SW 1271 (cell line): ENCODE measurements at regions not wholly inside any gene's neighbourhood (a gene's known extent, or its start where the extent isn't known, plus 50 kb on each side); places are given as distances from the start of the nearest gene placed in this dataset.

ENCODE experiments used
- DNase-seq, 2 experiments: peaks; one replicate each; lab custom pipeline; 2025; lab: John Stamatoyannopoulos, UW

DNA sequence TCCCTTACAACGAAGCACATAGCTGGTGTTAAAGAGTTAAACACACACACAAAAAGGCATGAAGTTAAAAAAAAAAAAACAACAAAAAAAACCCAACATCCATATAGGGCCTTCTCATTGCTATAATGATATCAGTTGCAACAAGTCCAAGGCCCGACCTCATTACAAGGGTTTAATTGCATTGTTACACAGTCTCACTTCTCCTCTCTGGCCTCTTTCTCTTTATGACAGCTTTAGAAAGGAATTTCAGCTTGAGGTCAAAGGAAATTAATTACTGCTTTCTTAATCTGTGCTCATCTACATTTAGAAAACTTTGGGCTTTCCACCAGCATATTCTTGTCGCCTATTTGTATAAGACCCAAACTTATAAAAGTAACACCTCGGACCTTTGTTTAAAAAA, 342.1 kb downstream of the NR2F2 start:
- DNase-seq = no peak

DNA sequence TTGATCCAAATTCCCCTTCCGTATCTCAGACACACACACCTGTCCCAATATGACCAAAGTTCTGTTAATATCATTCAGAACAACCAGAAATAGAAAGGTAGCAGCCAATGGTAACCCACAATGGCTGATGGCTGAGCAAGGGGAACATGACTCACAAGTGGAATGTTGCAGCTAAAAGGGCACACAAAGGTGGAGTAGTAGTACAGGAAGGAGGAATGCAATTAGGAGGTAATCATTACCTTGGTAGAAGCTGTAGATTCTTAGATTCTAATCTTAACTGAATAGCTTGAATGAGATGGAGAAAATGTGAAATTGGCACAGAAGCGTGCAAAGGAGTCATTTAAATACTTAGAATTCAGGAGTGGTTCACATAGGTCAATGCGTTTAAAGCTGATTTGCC, 347.9 kb downstream of the NR2F2 start:
- DNase-seq = no peak

- DNase-seq = no peak
Observed at GRCh38 chr15:96687388-96688107, 357.0 kb downstream of the NR2F2 start.

DNA sequence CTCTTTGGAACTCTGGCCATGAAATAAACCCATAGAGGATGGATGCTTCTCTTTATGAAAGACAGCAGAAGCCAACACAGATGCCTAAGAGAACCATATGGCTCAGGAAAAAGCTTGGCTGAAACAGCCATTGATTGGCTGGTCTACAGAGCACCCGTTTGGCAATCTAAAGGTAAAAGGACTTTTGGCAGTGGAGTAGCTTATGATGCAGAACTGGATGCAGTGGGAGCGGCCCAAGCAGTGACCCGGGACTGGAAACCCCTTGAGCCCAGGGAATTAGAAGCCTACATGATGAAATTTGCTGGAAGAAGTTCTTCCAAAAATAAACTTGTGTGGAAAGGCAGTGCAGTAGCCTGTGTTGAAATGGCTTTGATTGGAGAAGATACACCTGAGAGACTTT, 360.2 kb downstream of the NR2F2 start:
- no peak for DNase-seq

DNA sequence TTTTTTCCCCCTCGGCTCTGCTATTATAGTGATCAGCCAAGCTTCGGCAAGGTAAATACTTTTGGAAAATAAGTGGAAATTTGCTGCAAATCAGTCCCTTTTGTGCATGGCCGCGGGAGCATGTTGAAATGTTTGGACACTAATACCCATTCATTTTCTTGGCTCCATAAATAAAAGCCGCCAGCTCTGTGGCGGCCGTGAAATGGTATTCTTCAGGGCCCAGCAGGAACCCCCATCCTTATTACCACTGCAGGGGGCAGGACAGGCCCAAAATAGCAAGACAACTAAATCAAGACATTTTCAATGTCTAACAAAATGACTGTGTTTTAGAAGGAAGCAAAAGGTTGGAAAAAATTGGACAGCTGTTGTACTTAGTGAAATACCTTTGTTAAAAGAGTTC, 362.3 kb downstream of the NR2F2 start:
- DNase-seq = no peak

DNA sequence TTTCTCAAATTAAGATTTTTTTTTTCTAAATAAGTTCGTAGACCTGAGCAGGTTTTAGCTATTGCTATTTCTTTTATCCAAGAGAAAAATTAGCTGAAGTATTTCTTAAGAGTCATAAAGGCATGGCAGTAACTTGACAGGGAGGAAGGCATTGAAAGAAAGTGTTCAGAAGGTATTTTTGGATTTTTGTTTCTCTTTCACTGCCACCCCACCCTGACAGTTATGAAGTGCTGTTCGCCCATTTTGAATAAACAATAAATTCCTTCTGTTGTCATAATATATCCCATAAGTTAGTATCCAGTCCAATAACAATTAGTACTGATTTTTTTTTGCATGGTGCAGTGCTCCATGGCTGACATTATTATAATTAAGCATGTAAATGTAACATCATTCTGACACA, 363.0 kb downstream of the NR2F2 start:
- no peak for DNase-seq

DNA sequence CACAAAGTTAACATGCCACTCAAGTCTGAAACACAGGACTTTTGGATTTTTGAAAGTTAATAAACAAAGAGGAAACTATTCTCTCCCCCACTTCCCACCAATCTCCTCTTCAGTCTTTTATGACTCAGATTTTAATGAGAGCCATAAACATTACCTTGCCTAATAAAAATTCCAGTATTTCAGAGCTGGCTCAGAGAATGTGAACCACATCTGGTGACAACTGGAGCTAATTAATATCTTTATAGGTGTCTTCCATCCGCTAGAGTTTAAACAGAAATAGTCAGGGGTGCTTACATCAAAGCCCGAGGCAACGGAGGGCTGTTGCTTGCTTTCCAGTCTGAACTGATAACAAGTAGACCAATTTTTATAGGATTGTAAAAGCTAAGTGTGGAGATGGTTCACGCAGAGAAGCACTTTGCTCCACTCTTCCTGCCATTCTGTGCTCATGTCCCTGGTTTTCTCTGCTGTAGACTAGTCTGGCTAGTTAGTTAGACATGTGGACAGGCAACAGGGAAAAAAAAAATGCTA, 363.6 kb downstream of the NR2F2 start:
- DNase-seq = no peak

- DNase-seq = no peak
Observed at GRCh38 chr15:96695426-96695825, 364.9 kb downstream of the NR2F2 start.

DNA sequence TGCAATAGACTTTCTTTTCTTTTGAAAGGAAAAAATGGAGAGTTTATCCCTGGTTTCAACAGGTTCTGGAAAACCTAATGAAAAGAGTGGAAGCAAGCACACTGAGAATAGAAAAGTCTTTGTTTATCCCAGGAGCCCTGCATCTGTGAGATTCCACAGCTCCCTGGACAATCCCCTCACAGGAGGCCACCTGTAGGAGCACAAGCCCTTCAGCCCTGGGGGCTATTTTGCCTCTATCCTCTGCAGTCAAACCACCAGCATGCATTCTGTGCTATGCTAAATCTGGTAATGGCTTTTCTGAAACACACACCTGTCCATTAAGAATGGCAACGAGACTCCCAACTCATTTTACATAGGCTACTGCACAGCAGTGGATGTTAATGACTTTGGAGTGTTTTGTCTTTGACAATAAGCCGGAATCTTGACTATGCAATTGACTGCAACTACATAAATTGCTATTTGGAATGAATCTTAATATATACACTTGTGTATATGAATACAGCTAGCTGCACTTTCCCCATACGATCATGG, 369.4 kb downstream of the NR2F2 start:
- no peak for DNase-seq

DNA sequence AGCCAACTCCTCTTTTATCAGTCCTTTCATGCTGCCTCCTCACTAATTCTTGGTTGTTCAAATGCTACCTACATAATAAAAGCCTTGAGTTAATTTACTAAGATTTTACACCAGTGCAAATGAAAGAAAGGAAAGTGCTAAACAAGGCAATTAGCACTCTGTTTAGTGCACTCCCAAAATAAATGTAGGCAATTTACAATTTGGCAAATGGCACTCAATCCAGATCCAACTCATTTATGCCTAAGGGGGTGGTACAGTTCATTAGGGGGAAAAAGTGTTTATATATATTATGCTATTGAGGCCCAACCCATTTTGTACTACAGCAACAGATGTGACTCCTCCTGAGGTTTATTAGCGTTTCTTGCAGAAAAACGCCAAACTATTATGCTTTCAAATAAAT, 370.1 kb downstream of the NR2F2 start:
- no peak for DNase-seq

DNA sequence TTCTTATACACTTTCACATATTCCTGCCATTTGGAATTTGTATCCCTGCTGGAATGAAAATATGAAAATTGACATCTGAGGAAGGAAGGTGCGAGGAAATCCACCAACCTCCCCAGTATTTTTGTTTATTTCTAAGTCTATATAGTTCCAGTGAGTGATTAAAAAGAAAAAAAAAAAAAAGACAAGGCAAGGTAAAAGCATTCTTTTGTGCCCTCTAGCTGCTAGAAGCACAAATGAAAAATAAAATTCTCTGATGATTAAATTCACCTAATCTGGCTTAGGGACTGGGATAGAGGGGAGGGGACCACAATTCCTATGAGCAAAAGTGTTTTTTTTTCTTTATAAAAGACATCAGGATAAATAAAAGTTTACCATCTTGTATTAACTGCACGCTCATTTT, 370.9 kb downstream of the NR2F2 start:
- no peak for DNase-seq

DNA sequence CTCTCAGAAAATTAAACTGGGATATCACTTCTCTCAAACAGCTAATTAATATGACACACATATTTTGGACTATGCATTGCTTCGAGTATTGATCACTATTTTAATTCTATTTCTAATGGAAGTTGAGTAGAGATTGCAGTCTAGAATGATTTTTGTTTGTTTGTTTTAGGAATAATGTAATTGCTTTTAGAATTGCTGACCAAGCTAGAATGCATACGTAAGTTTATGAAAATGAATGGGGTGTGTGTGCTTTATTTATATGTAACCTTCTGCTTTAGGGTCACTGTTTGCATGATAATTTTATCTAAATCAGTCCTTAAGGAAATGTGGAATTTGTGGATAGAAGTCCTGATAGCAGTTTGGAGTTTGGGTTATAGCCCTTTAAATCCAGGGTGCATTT, 371.4 kb downstream of the NR2F2 start:
- no peak for DNase-seq

DNA sequence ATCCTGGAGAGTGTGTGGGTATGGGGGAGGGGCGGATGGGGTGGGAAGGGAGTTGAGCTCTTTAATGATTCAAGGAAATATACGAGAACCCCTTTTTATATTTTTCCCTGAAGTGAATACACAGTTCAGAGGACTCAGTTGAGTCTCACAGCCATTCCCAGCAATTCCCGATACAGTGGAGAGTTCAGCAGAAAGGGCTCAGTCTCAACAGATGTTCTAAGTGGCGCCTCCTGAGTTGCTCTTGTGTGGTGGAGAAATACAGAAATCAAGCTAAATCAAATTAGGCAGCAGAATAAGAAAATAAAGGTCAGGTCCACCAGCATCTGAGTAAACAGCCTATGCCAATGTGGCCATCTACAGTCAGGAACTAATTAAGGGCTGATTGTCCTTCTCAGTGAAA, 372.1 kb downstream of the NR2F2 start:
- DNase-seq = no peak

DNA sequence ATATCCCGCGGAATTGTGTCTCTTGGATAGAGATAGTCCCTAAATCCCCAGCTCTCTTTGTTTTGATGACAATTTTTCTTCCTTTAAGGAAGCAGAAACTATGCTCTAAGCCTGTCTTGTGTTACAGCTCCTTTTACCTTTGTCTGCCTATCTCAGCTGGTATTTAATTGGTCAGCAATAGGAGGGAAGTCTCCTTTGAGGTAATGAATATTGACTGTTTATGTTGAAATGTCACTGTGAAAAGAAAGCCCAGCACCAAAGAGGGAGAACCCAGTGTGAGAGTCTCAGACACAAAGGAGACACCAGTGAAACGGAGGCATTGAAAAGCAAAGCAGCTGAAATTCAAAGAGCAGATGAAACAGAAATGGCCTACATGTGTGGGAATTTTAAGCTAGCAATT, 372.6 kb downstream of the NR2F2 start:
- DNase-seq = no peak

GRCh38 chr15:96703794-96704550, 373.5 kb downstream of the NR2F2 start:
- no peak for DNase-seq

DNA sequence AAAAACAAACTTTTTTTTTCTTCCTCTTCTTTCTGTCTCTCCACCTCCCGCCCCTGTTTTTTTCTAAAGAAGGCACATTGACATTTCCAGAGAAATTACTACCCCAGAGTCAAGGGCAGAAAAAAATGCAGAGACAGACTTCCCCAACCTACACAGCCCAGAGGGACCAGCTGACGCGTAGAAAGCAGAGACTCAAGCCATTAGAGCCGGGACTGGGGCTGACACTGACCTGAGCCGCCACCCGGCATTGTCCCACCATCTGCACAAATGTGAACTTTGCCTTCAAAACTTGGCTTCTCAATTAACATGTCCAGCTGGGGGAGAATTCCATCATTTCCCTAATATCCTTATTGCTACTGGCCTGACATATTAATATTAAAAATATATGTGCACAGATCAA, 385.6 kb downstream of the NR2F2 start:
- DNase-seq = no peak

DNA sequence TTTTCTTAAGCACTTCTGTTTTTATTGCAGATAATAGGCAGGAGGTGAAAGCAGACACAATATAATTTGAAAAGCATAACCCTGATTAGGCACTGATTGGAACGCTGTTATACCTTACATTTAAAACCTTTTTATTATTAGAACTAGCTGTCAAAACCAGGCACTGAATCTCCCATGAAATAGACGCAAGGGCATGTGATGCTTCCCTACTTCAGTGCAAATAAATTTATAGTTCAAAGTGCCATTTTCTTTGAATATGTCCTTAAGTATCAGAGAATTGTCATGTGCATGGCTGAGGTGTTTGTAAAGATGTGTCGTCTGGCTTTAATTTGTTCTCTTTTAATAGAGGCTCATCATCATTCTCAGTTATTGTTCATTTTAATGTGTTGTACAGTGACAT, 386.0 kb downstream of the NR2F2 start:
- DNase-seq = no peak

DNA sequence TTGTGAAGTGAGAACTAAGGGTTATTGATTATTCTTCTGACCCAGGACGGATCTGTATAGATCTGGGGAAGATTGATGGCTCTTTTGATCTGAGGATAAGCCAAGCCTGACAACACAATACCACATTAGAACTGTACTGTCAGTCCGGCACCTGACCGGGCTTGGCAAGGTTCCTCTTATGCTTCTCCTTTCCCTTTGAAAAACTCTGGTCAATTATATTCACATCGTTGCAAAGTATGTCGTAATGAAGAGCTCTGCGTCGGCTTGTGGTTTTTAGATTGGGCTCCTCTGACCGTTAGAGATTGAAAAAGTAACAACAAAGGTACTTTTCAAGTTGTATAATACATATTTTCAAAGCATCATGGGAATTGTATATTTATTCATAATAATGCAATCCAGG, 389.8 kb downstream of the NR2F2 start:
- no peak for DNase-seq

DNA sequence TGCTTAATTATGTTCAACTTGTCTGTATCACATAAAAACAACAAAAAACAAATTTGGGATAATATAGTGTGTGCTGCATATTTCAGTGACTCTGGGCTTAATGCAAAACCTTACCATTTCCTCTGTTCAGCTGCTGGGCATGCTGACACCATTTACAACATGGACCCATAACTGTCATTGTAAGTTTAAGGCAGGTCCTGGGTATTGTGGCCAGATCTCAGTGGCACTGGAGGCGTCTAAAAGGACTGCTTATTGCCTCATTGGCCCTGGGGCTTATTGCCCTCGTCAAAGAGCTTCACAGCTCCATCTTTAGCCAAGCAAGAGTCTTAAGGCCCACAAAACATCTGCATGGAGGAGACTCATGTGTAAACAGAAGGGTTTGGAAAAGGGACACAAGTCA, 390.2 kb downstream of the NR2F2 start:
- DNase-seq = no peak

DNA sequence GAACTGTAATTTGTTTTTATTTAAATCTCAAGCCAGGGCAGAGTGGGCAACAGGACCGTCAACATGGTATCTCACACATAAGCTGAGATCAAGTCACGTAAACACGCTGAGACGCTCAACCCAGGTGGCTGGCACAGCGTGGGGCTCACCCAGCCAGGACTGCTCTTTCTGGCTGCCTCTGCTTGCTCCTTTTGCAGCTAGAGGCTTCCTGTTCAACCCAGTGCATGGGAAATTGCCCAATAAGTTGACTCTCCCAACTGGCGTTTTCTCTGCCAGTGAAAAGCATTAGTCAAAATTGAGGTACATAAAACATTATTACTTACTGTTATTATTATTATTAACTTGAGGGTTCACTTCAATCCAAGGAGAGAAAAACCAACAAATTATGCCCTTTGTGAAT, 398.1 kb downstream of the NR2F2 start:
- no peak for DNase-seq

GRCh38 chr15:96732704-96733103, 402.2 kb downstream of the NR2F2 start:
- no peak for DNase-seq

GRCh38 chr15:96733721-96734120, 403.2 kb downstream of the NR2F2 start:
- no peak for DNase-seq

DNA sequence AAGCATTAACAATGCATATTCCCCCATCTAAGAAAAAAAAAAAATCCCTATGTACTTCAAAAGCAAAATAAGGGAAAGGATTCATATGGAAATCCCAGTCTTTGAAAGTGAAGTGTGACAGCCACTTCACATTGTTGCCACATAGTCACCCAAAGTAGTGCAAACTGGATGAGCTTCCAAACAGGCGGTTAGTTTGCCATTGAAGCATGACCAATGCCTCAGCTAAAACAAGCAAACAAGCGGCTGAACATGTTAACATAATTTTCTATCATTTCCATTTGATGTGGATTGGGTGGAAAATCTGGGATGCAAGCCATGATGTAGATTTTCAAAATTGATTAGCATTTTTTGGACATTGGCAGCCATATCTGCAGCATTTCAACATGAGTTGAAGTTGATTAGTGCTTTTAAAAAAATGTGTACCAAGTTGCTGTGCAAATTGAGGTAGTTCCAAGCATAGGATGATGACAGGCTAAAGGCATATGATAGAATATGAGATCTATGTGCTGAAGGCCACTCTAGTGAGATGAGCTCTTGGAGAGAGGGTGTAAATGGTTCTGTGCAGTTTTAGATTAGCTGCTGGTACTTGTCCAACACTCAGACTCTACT, 405.2 kb downstream of the NR2F2 start:
- DNase-seq = no peak
